Brain microvascular endothelial cell (primary cell): ENCODE measurements at regions not wholly inside any gene's neighbourhood (a gene's known extent, or its start where the extent isn't known, plus 50 kb on each side); places are given as distances from the start of the nearest gene placed in this dataset.

Experiments used
- DNase-seq: peaks from one replicate; pipeline ENCODE4 v3.0.0-alpha.2; 2020
- H3K27ac ChIP-seq: fragments of 250-450 bp; sonication (Bioruptor Pico); 2 replicates; pipeline ENCODE4 v1.5.1; 2020; ENCODE audit warnings: mild to moderate bottlenecking, moderate library complexity
- H3K27me3 ChIP-seq: fragments of 250-450 bp; sonication (Bioruptor Pico); replicated peaks from 2 replicates; pipeline ENCODE4 v1.5.1; 2020; ENCODE audit warnings: mild to moderate bottlenecking
- H3K36me3 ChIP-seq: fragments of 250-450 bp; sonication (Bioruptor Pico); replicated peaks from 2 replicates; pipeline ENCODE4 v1.5.1; 2020; ENCODE audit warnings: mild to moderate bottlenecking
- H3K4me3 ChIP-seq: 2 replicates; pipeline ENCODE4 v1.5.1; 2011; ENCODE audit warnings: low read depth, mild to moderate bottlenecking, control low read depth, low read length, moderate library complexity
- in situ Hi-C: cut with HindIII; loops from 2 replicates; pipeline ENCODE4 v1.10.0; 2017; ENCODE audit warnings: low sequenced_read_pairs, low pct_ligation_motif_present
- TF ChIP-seq, protein P1 (sequence below): IDR thresholded peaks from 2 replicates; pipeline ENCODE4 v1.5.1; 2011; ENCODE audit warnings: low read depth, mild to moderate bottlenecking, moderate library complexity, low read length, control low read depth, inconsistent platforms; ENCODE audit errors: missing control alignments

DNA sequence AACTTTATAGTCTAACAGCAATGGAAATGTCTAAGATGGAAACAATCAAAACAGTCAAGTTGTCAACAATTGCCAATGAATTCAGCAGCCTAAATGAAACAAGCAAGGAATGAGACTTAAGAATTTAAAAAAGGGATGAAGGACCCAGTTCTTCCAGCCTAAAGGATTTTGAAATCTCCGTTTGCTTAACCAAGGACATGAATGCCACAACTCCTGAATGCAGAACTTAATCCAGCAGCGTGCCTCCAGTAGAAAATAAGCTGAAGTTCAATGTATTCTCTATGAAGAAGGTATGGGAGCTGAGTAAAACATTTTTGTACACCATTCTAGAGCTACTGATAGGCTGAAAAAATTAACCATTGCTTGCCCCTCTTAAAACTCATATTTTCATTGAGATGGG, 411.3 kb downstream of the ARHGEF28 start:
- no peak for DNase-seq
- TF ChIP-seq, protein P1, sequence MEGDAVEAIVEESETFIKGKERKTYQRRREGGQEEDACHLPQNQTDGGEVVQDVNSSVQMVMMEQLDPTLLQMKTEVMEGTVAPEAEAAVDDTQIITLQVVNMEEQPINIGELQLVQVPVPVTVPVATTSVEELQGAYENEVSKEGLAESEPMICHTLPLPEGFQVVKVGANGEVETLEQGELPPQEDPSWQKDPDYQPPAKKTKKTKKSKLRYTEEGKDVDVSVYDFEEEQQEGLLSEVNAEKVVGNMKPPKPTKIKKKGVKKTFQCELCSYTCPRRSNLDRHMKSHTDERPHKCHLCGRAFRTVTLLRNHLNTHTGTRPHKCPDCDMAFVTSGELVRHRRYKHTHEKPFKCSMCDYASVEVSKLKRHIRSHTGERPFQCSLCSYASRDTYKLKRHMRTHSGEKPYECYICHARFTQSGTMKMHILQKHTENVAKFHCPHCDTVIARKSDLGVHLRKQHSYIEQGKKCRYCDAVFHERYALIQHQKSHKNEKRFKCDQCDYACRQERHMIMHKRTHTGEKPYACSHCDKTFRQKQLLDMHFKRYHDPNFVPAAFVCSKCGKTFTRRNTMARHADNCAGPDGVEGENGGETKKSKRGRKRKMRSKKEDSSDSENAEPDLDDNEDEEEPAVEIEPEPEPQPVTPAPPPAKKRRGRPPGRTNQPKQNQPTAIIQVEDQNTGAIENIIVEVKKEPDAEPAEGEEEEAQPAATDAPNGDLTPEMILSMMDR = no peak
- Histone ChIP-seq H3K4me3 (no peak overlapping the region), H3K36me3 (no peaks in the 10 kb centered on the region), H3K27ac (no peak overlapping the region), H3K27me3 (no peaks in the 10 kb centered on the region)
- in situ Hi-C loops = no loop called here

DNA sequence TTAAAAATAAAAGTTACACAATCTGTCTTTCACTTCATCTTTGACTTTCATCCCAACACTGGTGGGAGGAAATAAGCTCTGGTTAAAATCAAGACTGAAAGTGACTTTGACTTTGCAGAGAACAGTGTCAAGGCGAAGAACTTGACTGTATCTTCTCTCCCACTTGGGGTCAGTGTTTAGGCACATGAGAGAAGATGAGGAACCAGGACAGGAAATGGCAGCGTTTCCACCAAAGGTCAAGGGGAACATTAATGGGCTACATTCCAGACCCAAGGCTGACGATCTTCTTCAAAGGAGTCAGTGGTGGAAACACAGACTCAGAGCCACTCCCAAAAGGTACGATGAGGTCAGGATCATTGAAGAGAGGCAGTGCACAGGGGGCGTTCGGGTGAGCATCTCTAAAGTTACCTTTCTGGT, 409.5 kb downstream of the ARHGEF28 start:
- in situ Hi-C loops = no loop called here
- peak; percentile 70 for DNase-seq
- H3K4me3 ChIP-seq = no peak overlapping the region
- no peak overlapping the region for H3K27ac ChIP-seq
- no peaks in the 10 kb centered on the region for H3K36me3 ChIP-seq
- H3K27me3 ChIP-seq = no peaks in the 10 kb centered on the region
- TF ChIP-seq, protein P1 = peak; percentile 66

DNA sequence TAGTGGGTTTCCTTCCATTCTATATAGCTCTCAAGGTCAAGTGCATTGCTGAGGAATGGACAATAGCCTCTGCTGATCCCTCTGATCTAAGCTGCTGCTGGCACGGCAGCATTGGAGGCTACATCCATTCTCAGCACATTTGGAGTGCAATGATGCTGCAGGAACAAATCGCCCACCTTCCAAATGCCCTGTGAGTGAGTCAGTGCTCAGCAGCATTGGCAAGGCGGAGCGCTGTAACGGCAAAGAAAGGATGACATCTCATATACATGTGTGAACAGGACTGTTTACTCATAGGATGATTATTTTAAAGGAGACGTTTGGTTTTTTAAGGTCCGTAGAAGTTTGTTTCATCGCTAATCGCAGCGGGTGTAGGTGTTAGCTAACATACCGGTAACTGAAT, 408.7 kb downstream of the ARHGEF28 start:
- in situ Hi-C loops = no loop called here
- H3K36me3 ChIP-seq = no peaks in the 10 kb centered on the region
- peak; percentile 82 for DNase-seq
- no peaks in the 10 kb centered on the region for H3K27me3 ChIP-seq
- peak overlapping the region; percentile 19 for H3K27ac ChIP-seq
- TF ChIP-seq, protein P1 = no peak
- no peak overlapping the region for H3K4me3 ChIP-seq

DNA sequence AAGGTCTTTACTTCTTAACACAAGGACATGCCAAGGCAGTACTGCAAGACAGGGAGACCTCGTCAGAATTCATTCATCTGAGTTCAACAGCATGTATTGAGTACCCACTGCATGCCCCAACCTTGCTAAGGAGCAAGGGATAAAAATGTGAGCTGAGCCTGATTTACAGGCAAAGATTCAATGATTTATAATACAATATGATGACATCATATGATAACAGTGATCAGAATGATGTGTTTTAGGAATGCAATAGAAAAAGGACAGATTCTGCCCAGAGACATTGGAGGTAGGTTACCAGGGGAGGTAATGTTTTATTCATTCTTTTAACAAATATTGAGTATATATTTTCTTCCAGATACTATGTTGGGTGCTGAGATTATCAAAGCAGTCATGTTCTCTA, 406.6 kb downstream of the ARHGEF28 start:
- TF ChIP-seq, protein P1 = no peak
- in situ Hi-C loops = no loop called here
- H3K27me3 ChIP-seq = no peaks in the 10 kb centered on the region

DNA sequence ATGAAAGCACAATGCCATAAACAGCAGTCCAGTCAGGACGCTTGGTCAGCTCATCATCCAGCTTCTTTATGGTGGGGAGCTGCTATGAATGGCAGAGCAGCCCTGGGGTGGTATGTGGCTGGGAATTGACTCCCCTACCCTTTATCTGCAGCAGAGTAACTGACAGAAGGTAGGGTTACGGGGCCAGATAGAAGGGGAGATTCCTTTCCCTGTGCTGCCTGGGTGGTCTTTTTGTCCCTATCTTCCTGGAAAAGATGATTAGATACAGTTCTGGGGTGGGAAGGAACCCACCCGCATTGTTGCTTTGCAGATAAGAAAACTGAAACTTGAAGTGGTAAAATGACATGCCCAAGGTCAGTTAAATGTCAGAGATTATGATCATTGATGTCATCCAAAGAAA, 405.5 kb downstream of the ARHGEF28 start:
- in situ Hi-C loops = no loop called here
- H3K27me3 ChIP-seq = no peaks in the 10 kb centered on the region
- no peaks in the 10 kb centered on the region for H3K36me3 ChIP-seq
- TF ChIP-seq, protein P1 = no peak
- no peak overlapping the region for H3K27ac ChIP-seq
- no peak overlapping the region for H3K4me3 ChIP-seq
- no peak for DNase-seq

More for the DNA sequence above, 406.6 kb downstream of the ARHGEF28 start:
- H3K36me3 ChIP-seq = no peaks in the 10 kb centered on the region
- no peak overlapping the region for H3K27ac ChIP-seq
- no peak for DNase-seq
- no peak overlapping the region for H3K4me3 ChIP-seq

DNA sequence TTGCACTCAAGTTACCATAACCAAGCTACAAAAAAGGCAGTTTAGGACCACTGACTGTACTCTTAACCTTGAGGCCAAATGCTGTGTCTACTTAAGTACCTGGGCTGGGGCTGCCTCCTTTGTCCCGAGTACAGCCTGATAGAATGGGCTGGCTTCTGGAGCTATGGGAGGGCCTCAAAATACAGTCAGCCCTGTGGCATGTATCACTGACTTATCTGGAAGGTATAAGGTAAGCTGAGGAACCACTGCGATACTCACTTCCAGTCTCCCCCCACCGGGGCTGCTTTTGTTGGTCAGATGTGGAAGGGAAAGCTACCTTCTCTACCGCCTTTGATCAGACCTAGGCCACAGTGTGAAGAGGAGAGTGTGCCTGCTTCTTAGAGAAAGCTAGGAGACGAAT, 404.8 kb downstream of the ARHGEF28 start:
- TF ChIP-seq, protein P1 = no peak
- H3K27ac ChIP-seq = no peak overlapping the region
- no peaks in the 10 kb centered on the region for H3K36me3 ChIP-seq
- H3K4me3 ChIP-seq = no peak overlapping the region
- no peak for DNase-seq
- H3K27me3 ChIP-seq = no peaks in the 10 kb centered on the region
- in situ Hi-C loops = no loop called here
